MM.1S (cell line): ENCODE measurements at regions not wholly inside any gene's neighbourhood (a gene's known extent, or its start where the extent isn't known, plus 50 kb on each side); places are given as distances from the start of the nearest gene placed in this dataset.

ENCODE experiments used
- DNase-seq: peaks from one replicate; pipeline ENCODE4 v3.0.0-alpha.2; 2015
- H2AFZ ChIP-seq: fragments of 300-600 bp; sonication (generic); 2 replicates; pipeline ENCODE4 v1.6.0; 2016; ENCODE audit warnings: antibody characterized with exemption, low read length
- H3F3A ChIP-seq: fragments of 300-600 bp; sonication (generic); 2 replicates; pipeline ENCODE4 v1.6.1; 2016; ENCODE audit warnings: mild to moderate bottlenecking, antibody characterized with exemption, low read length, moderate library complexity, mixed read lengths; ENCODE audit not compliant: insufficient read depth
- H3K27ac ChIP-seq: fragments of 300-600 bp; sonication (generic); 2 replicates; pipeline ENCODE4 v1.5.1; 2016; ENCODE audit warnings: mild to moderate bottlenecking, low read length
- H3K27me3 ChIP-seq: fragments of 300-600 bp; sonication (generic); replicated peaks from 2 replicates; pipeline ENCODE4 v1.6.0; 2016; ENCODE audit warnings: low read length; ENCODE audit not compliant: insufficient read depth
- H3K36me3 ChIP-seq: fragments of 300-600 bp; sonication (generic); replicated peaks from 2 replicates; pipeline ENCODE4 v1.6.1; 2016; ENCODE audit warnings: mild to moderate bottlenecking, low read length, mixed read lengths; ENCODE audit not compliant: insufficient read depth
- H3K4me1 ChIP-seq: fragments of 300-600 bp; sonication (generic); 2 replicates; pipeline ENCODE4 v1.6.1; 2016; ENCODE audit warnings: low read length, mixed read lengths
- H3K4me2 ChIP-seq: fragments of 300-600 bp; sonication (generic); 2 replicates; pipeline ENCODE4 v1.6.0; 2016; ENCODE audit warnings: low read depth, low read length
- H3K4me3 ChIP-seq: fragments of 300-600 bp; sonication (generic); 2 replicates; pipeline ENCODE4 v1.5.1; 2016; ENCODE audit warnings: low read length, mixed read lengths
- H3K79me2 ChIP-seq: fragments of 300-600 bp; sonication (generic); 2 replicates; pipeline ENCODE4 v1.6.1; 2016; ENCODE audit warnings: mixed run types, low read length, mixed read lengths
- H3K9ac ChIP-seq: fragments of 300-600 bp; sonication (generic); 2 replicates; pipeline ENCODE4 v1.6.1; 2016; ENCODE audit warnings: low read length, mixed read lengths
- H3K9me2 ChIP-seq: fragments of 300-600 bp; sonication (generic); replicated peaks from 2 replicates; pipeline ENCODE4 v1.6.1; 2016; ENCODE audit warnings: mild to moderate bottlenecking, low read length, mixed read lengths; ENCODE audit not compliant: insufficient read depth
- H3K9me3 ChIP-seq: fragments of 300-600 bp; sonication (generic); replicated peaks from 2 replicates; pipeline ENCODE4 v1.6.1; 2016; ENCODE audit warnings: mild to moderate bottlenecking, low read length, mixed read lengths; ENCODE audit not compliant: insufficient read depth
- H4K20me1 ChIP-seq: fragments of 300-600 bp; sonication (generic); 2 replicates; pipeline ENCODE4 v1.6.1; 2016; ENCODE audit warnings: mild to moderate bottlenecking, low read length, moderate library complexity, mixed read lengths; ENCODE audit not compliant: insufficient read depth
- EZH2 ChIP-seq: fragments of 300-600 bp; sonication (generic); optimal IDR thresholded peaks from 2 replicates; pipeline ENCODE3; 2017; ENCODE audit warnings: low read depth, mild to moderate bottlenecking, antibody characterized with exemption, low read length, mixed read lengths
- EZH2phosphoT487 ChIP-seq: fragments of 300-600 bp; sonication (generic); IDR thresholded peaks from 2 replicates; pipeline ENCODE4 v1.6.1; 2018; ENCODE audit warnings: antibody characterized with exemption, low read length
- TF ChIP-seq, protein P1 (sequence below): fragments of 300-600 bp; sonication (generic); IDR thresholded peaks from 2 replicates; pipeline ENCODE4 v1.5.1; 2016; ENCODE audit warnings: antibody characterized with exemption, low read length, mixed read lengths

DNA sequence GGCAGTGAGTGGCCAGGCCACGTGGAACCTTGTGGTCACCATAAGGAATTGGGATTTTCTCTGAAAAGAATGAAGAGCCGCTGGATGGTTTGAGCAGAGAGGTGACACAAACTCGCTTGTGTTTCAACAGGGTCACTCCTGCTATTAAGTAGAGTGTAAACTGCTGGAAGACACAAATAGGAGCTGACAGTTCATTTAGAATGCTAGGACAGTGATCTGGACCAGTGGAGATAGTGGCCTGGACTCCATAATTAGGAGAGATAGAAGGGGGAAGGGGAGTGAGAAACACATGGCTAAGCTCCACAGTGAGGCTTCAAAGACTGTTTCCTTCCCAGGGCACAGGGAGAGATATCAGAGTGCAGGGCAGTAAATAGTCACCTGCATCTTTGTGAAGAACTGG, 381.1 kb upstream of the ST6GAL2 start:
- Histone ChIP-seq H3K27me3 (no peaks in the 10 kb centered on the region), H2AFZ (no peak overlapping the region), H3K9me2 (no peaks in the 10 kb centered on the region), H4K20me1 (no peaks in the 10 kb centered on the region), H3F3A (no peaks in the 10 kb centered on the region), H3K36me3 (no peaks in the 10 kb centered on the region), H3K27ac (no peak overlapping the region), H3K4me1 (no peaks in the 10 kb centered on the region), H3K9me3 (no peaks in the 10 kb centered on the region), H3K4me2 (no peak overlapping the region), H3K4me3 (no peak overlapping the region), H3K79me2 (no peaks in the 10 kb centered on the region), H3K9ac (no peak overlapping the region)
- no peak for DNase-seq
- TF ChIP-seq EZH2phosphoT487 (no peak), EZH2 (no peak)
- TF ChIP-seq, protein P1, sequence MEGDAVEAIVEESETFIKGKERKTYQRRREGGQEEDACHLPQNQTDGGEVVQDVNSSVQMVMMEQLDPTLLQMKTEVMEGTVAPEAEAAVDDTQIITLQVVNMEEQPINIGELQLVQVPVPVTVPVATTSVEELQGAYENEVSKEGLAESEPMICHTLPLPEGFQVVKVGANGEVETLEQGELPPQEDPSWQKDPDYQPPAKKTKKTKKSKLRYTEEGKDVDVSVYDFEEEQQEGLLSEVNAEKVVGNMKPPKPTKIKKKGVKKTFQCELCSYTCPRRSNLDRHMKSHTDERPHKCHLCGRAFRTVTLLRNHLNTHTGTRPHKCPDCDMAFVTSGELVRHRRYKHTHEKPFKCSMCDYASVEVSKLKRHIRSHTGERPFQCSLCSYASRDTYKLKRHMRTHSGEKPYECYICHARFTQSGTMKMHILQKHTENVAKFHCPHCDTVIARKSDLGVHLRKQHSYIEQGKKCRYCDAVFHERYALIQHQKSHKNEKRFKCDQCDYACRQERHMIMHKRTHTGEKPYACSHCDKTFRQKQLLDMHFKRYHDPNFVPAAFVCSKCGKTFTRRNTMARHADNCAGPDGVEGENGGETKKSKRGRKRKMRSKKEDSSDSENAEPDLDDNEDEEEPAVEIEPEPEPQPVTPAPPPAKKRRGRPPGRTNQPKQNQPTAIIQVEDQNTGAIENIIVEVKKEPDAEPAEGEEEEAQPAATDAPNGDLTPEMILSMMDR, result no peak

- H3K36me3 ChIP-seq, result no peaks in the 10 kb centered on the region
- H4K20me1 ChIP-seq, result no peaks in the 10 kb centered on the region
- H3F3A ChIP-seq, result no peaks in the 10 kb centered on the region
- H3K4me3 ChIP-seq, result no peak overlapping the region
- H3K4me1 ChIP-seq, result no peaks in the 10 kb centered on the region
- no peak overlapping the region for H3K9ac ChIP-seq
- no peaks in the 10 kb centered on the region for H3K9me3 ChIP-seq
- DNase-seq, result no peak
- no peaks in the 10 kb centered on the region for H3K27me3 ChIP-seq
- no peak overlapping the region for H2AFZ ChIP-seq
- H3K27ac ChIP-seq, result no peak overlapping the region
- no peak for TF ChIP-seq EZH2
- no peak for TF ChIP-seq EZH2phosphoT487
- TF ChIP-seq, protein P1, result no peak
- no peaks in the 10 kb centered on the region for H3K9me2 ChIP-seq
- no peak overlapping the region for H3K4me2 ChIP-seq
- no peaks in the 10 kb centered on the region for H3K79me2 ChIP-seq
Observed at GRCh38 chr2:107276034-107276433, 390.1 kb upstream of the ST6GAL2 start.

DNA sequence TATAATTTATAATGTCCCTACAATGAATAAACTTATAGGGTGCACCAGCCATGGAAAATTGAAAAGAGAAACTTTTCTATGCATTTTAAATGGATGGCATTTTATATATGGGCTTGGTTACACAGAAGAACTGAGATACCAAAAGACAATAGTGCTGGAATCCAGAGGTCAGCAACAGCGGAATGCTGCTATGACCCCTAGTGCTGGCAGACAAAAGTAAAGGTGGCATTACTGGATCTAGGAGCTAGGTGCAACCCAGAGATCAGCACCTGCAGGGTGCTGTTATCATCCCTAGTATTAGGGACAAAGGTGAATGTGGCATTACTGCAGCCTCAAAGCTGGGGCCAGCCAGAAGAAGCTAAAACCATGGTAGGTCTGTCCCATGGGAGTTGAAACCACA, 392.7 kb upstream of the ST6GAL2 start:
- Histone ChIP-seq H3K9ac (no peak overlapping the region), H3K27ac (no peak overlapping the region), H3K4me1 (no peaks in the 10 kb centered on the region), H3F3A (no peaks in the 10 kb centered on the region), H3K36me3 (no peaks in the 10 kb centered on the region), H3K9me3 (no peaks in the 10 kb centered on the region), H3K4me3 (no peak overlapping the region), H3K4me2 (no peak overlapping the region), H4K20me1 (no peaks in the 10 kb centered on the region), H3K9me2 (no peaks in the 10 kb centered on the region), H3K79me2 (no peaks in the 10 kb centered on the region), H3K27me3 (no peaks in the 10 kb centered on the region), H2AFZ (no peak overlapping the region)
- DNase-seq, result no peak
- TF ChIP-seq EZH2phosphoT487 (no peak), EZH2 (no peak)
- TF ChIP-seq, protein P1, result no peak
